ENCODE measurements at regions not wholly inside any gene's neighbourhood (a gene's known extent, or its start where the extent isn't known, plus 50 kb on each side); places are given as distances from the start of the nearest gene placed in this dataset.
"Not testable (repeated sequence)": the region's sequence is repeated elsewhere in the genome, so short reads cannot be mapped to it uniquely, and the experiment has no call there.

DNA sequence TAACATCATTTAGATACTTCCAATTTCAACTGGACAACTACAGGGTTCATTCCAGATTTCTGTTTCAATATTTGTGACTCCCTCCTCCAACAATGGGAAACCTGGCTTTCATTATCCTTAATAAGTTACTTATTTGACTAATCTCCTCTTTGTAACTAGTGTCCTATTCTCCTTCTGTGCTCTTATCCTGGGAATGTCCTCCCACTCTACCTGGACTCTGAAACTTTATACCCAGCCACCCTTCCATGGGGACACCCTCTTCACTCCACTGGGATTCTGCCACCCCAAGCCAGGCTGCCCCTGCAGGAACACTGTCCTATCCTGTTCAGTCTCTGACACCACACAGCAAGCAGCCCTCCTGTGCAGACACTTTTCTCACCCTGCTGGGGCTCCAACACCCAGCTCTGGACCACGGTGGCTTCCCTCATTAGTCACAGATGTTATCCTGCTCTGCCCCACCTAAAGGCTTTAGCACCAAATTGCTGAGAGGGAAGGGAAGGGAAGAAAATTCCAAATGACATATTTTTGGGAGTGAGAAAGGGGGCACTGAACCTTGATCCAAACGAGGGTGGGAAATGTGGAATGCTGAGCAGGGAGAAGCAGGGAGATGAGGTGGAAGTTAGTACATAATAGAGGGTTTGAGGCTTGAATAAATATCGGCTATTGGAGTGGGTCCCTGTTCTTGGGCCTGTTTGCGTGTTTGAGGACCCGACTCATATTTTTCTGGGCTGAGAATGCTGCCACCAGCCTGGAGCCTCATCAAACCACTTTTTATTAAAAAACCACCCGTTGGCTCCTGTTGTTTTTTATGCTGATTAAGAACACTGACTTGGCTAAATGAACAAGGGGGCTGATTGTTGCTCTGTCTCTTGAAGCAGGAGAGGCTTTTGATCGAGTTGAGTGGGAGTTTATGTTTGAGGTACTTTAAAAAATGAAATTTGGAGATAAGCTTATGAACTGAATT is 54.0 kb upstream of the AKIRIN2 start:
- no TSS peak for BruUV-seq (replicated peaks)
- Mint-ChIP-seq H3K4me3 (ENCODE audit: low read depth, unreplicated experiment) (no peak overlapping the region), H3K27ac (ENCODE audit: unreplicated experiment) (no peak overlapping the region), H3K36me3 (ENCODE audit: insufficient read depth, unreplicated experiment) (peaks cover 4% of the 10 kb centered on the region), H3K9me3 (ENCODE audit: low read depth, unreplicated experiment) (no peaks in the 10 kb centered on the region), H3K4me1 (ENCODE audit: low read depth, unreplicated experiment) (no peaks in the 10 kb centered on the region), H3K27me3 (ENCODE audit: unreplicated experiment) (no peaks in the 10 kb centered on the region)
- TF ChIP-seq, protein P1, sequence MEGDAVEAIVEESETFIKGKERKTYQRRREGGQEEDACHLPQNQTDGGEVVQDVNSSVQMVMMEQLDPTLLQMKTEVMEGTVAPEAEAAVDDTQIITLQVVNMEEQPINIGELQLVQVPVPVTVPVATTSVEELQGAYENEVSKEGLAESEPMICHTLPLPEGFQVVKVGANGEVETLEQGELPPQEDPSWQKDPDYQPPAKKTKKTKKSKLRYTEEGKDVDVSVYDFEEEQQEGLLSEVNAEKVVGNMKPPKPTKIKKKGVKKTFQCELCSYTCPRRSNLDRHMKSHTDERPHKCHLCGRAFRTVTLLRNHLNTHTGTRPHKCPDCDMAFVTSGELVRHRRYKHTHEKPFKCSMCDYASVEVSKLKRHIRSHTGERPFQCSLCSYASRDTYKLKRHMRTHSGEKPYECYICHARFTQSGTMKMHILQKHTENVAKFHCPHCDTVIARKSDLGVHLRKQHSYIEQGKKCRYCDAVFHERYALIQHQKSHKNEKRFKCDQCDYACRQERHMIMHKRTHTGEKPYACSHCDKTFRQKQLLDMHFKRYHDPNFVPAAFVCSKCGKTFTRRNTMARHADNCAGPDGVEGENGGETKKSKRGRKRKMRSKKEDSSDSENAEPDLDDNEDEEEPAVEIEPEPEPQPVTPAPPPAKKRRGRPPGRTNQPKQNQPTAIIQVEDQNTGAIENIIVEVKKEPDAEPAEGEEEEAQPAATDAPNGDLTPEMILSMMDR (IDR thresholded peaks at IDR 0.05; ENCODE audit: unreplicated experiment) = no peak
- DNase-seq = no peak
- intact Hi-C loops (cut with micrococcal nuclease; ENCODE audit: unreplicated experiment) = no loop called here
- CTCF ChIA-PET = no interaction called here

DNA sequence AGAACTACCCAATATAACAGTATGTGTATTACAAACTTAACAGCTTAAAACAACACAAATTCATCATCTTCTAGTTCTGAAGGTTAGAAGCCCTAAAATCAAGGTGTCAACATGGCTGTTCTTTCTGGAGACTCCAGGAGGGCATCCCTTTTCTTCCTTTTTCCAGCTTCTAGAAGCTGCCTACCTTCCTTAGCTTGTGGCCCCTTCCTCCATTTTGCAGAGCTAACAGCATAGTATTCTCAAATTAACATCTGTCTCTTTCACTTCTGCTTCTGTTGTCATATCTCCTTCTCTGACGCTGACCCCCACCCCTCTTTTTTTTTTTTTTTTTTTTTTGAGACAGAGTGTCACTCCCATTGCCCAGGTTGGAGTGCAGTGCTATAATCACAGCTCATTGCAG is 52.8 kb upstream of the AKIRIN2 start:
- H3K27ac Mint-ChIP-seq (ENCODE audit: unreplicated experiment) = no peak overlapping the region
- no peaks in the 10 kb centered on the region for H3K4me1 Mint-ChIP-seq (ENCODE audit: low read depth, unreplicated experiment)
- no peak for DNase-seq
- TF ChIP-seq, protein P1 (IDR thresholded peaks at IDR 0.05; ENCODE audit: unreplicated experiment) = no peak
- no TSS peak for BruUV-seq (replicated peaks)
- H3K9me3 Mint-ChIP-seq (ENCODE audit: low read depth, unreplicated experiment) = no peaks in the 10 kb centered on the region
- peaks cover 4% of the 10 kb centered on the region for H3K36me3 Mint-ChIP-seq (ENCODE audit: insufficient read depth, unreplicated experiment)
- CTCF ChIA-PET = no interaction called here
- no peak overlapping the region for H3K4me3 Mint-ChIP-seq (ENCODE audit: low read depth, unreplicated experiment)
- intact Hi-C loops (cut with micrococcal nuclease; ENCODE audit: unreplicated experiment) = no loop called here
- no peaks in the 10 kb centered on the region for H3K27me3 Mint-ChIP-seq (ENCODE audit: unreplicated experiment)

DNA sequence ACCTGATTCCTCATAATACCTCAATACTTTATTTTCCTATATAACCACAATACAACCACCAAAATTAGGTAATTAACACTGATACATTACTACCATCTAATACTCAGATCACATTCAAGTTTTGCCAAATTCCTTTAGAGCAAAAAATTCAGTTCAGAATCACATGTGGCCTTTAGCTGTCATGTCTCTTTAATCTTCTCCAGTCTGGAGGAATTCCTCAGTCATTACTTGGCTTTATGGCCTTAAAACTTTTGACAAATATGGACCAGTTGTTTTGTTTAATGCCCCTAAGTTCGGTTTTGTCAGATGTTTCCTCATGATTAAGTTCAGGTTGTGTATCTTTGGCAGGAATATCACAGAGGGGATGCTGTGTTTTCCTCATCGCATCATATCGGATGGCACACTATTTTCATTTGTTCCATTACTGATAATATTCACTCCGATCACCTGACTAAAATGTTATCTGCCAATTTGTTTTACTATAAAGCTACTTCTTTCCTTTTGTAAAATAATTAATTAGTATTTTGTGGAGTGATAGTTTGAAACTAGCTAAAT is 51.2 kb upstream of the AKIRIN2 start:
- no peaks in the 10 kb centered on the region for H3K9me3 Mint-ChIP-seq (ENCODE audit: low read depth, unreplicated experiment)
- TF ChIP-seq, protein P1 (IDR thresholded peaks at IDR 0.05; ENCODE audit: unreplicated experiment) = no peak
- CTCF ChIA-PET = no interaction called here
- H3K27ac Mint-ChIP-seq (ENCODE audit: unreplicated experiment) = no peak overlapping the region
- DNase-seq = no peak
- H3K36me3 Mint-ChIP-seq (ENCODE audit: insufficient read depth, unreplicated experiment) = peaks cover 4% of the 10 kb centered on the region
- intact Hi-C loops (cut with micrococcal nuclease; ENCODE audit: unreplicated experiment) = no loop called here
- no peak overlapping the region for H3K4me3 Mint-ChIP-seq (ENCODE audit: low read depth, unreplicated experiment)
- H3K27me3 Mint-ChIP-seq (ENCODE audit: unreplicated experiment) = no peaks in the 10 kb centered on the region
- BruUV-seq (replicated peaks) = no TSS peak
- no peaks in the 10 kb centered on the region for H3K4me1 Mint-ChIP-seq (ENCODE audit: low read depth, unreplicated experiment)

DNA sequence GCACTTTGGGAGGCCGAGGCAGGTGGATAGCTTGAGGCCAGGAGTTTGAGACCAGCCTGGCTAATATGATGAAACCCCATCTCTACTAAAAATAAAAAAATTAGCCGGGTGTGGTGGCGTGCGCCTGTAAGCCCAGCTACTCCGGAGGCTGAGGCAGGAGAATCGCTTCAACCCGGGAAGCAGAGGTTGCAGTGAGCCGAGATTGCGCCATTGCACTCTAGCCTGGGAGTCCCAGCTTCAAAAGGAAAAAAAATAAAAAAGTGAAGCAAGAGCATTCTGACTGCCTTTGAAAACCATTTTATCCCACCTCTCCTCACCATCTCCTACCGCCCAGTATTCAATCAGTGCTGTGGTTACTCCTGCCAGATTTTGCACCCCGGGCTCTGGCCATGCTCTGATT is 50.5 kb upstream of the AKIRIN2 start:
- H3K36me3 Mint-ChIP-seq (ENCODE audit: insufficient read depth, unreplicated experiment); BruUV-seq (replicated peaks); CTCF ChIA-PET; H3K4me1 Mint-ChIP-seq (ENCODE audit: low read depth, unreplicated experiment); H3K4me3 Mint-ChIP-seq (ENCODE audit: low read depth, unreplicated experiment); DNase-seq; H3K9me3 Mint-ChIP-seq (ENCODE audit: low read depth, unreplicated experiment); H3K27me3 Mint-ChIP-seq (ENCODE audit: unreplicated experiment); H3K27ac Mint-ChIP-seq (ENCODE audit: unreplicated experiment); intact Hi-C loops (cut with micrococcal nuclease; ENCODE audit: unreplicated experiment): not testable (repeated sequence)
